ENCODE measurements at regions not wholly inside any gene's neighbourhood (a gene's known extent, or its start where the extent isn't known, plus 50 kb on each side); places are given as distances from the start of the nearest gene placed in this dataset.

- Histone ChIP-seq H3K9me3 (no peaks in the 10 kb centered on the region), H3K27ac (no peak overlapping the region), H3K4me3 (no peak overlapping the region), H3K4me1 (peaks cover 0 to 4% (median 0%) of the 10 kb centered on the region in 12 donors), H3K36me3 (no peaks in the 10 kb centered on the region), H3K27me3 (no peaks in the 10 kb centered on the region)
- TF ChIP-seq CTCF (IDR thresholded peaks at IDR 0.05) (no peak), POLR2A (IDR thresholded peaks at IDR 0.05) (no peak)
- WGBS, 4 donors = 86 to 95% (median 88%) methylated on average over 4 of the region's 4 CpGs
- no peak for DNase-seq
- intact Hi-C loops (cut with DNase I) = loop anchor here in 1 of 10 donors (10.0 kb wide), 1 partner anchor 72 kb away; no protein-coding TSS in a partner anchor
- ATAC-seq = no peak
Measured at GRCh38 chr18:56096861-56097260, 508.9 kb upstream of the TCF4 start.

GRCh38 chr18:56089612-56090258 lies 501.7 kb upstream of the TCF4 start:
- TF ChIP-seq POLR2A (IDR thresholded peaks at IDR 0.05) (no peak), CTCF (IDR thresholded peaks at IDR 0.05) (no peak)
- Histone ChIP-seq H3K27ac (no peak overlapping the region), H3K4me1 (no peaks in the 10 kb centered on the region), H3K9me3 (no peaks in the 10 kb centered on the region), H3K4me3 (no peak overlapping the region), H3K36me3 (no peaks in the 10 kb centered on the region), H3K27me3 (no peaks in the 10 kb centered on the region)
- DNase-seq (no peak), ATAC-seq (no peak)
- WGBS, 4 donors = 88 to 92% (median 90%) methylated on average over 4 of the region's 4 CpGs
- intact Hi-C loops (cut with DNase I) = loop anchor here in 6 of 10 donors (10.0 kb wide), 5 partner anchors 65 to 855 kb away; no protein-coding TSS in a partner anchor

- ATAC-seq = no peak
- intact Hi-C loops (cut with DNase I) = loop anchor here in 6 of 10 donors (10.0 kb wide), 4 partner anchors 222 to 852 kb away; no protein-coding TSS in a partner anchor
Measured at GRCh38 chr18:56086786-56087185, 498.8 kb upstream of the TCF4 start.

More at GRCh38 chr18:56086786-56087185, 498.8 kb upstream of the TCF4 start:
- Histone ChIP-seq H3K27me3 (no peaks in the 10 kb centered on the region), H3K36me3 (no peaks in the 10 kb centered on the region), H3K4me3 (no peak overlapping the region), H3K27ac (no peak overlapping the region), H3K9me3 (no peaks in the 10 kb centered on the region), H3K4me1 (peaks cover 0 to 28% (median 18%) of the 10 kb centered on the region in 12 donors)
- WGBS, 4 donors = 95 to 98% (median 97%) methylated on average over 6 to 7 of the region's 7 CpGs
- TF ChIP-seq CTCF (IDR thresholded peaks at IDR 0.05) = no peak
- TF ChIP-seq POLR2A (IDR thresholded peaks at IDR 0.05) = no peak
- no peak for DNase-seq
